GM23338 (cell line): ENCODE measurements at regions not wholly inside any gene's neighbourhood (a gene's known extent, or its start where the extent isn't known, plus 50 kb on each side); places are given as distances from the start of the nearest gene placed in this dataset.

Experiments used
- ATAC-seq: fragments of 200-7000 bp; cut with Tn5 transposase; 3 replicates; pipeline ENCODE4 v1.9.1; 2020
- DNase-seq: peaks from one replicate; pipeline ENCODE4 v3.0.0-alpha.2; 2015; ENCODE audit warnings: low spot score
- H2AFZ ChIP-seq: fragments of 200-600 bp; sonication (generic); 2 replicates; pipeline ENCODE4 v1.8.0; 2016; ENCODE audit warnings: antibody characterized with exemption, mild to moderate bottlenecking, moderate library complexity
- H3F3A ChIP-seq: fragments of 200-600 bp; sonication (generic); replicated peaks from 2 replicates; pipeline ENCODE4 v1.8.0; 2017; ENCODE audit warnings: antibody characterized with exemption, mixed run types, low read depth
- H3K27ac ChIP-seq: fragments of 200-600 bp; sonication (generic); 2 replicates; pipeline ENCODE4 v1.6.1; 2016; ENCODE audit warnings: low read depth
- H3K27me3 ChIP-seq: fragments of 200-600 bp; sonication (generic); 2 replicates; pipeline ENCODE4 v1.8.0; 2016; ENCODE audit warnings: mild to moderate bottlenecking, mixed run types, moderate library complexity; ENCODE audit not compliant: insufficient read depth
- H3K36me3 ChIP-seq: fragments of 200-600 bp; sonication (generic); 2 replicates; pipeline ENCODE4 v1.8.0; 2016; ENCODE audit warnings: mild to moderate bottlenecking; ENCODE audit not compliant: insufficient read depth
- H3K4me1 ChIP-seq: fragments of 200-600 bp; sonication (generic); 2 replicates; pipeline ENCODE4 v1.8.0; 2016; ENCODE audit warnings: mild to moderate bottlenecking, moderate library complexity; ENCODE audit not compliant: insufficient read depth
- H3K4me2 ChIP-seq: fragments of 200-600 bp; sonication (generic); 2 replicates; pipeline ENCODE4 v1.7.1; 2017; ENCODE audit warnings: mixed run types
- H3K4me3 ChIP-seq: fragments of 200-600 bp; sonication (generic); 2 replicates; pipeline ENCODE4 v1.6.1; 2016; ENCODE audit warnings: mixed run types
- H3K79me2 ChIP-seq: fragments of 200-600 bp; sonication (generic); replicated peaks from 2 replicates; pipeline ENCODE4 v1.8.0; 2017; ENCODE audit warnings: mild to moderate bottlenecking; ENCODE audit not compliant: insufficient read depth
- H3K9me2 ChIP-seq: fragments of 200-600 bp; sonication (generic); 2 replicates; pipeline ENCODE4 v1.8.0; 2017; ENCODE audit not compliant: insufficient read depth
- H4K20me1 ChIP-seq: fragments of 200-600 bp; sonication (generic); replicated peaks from 2 replicates; pipeline ENCODE4 v1.8.0; 2017; ENCODE audit warnings: mild to moderate bottlenecking; ENCODE audit not compliant: insufficient read depth
- H3K27ac Mint-ChIP-seq: 2 replicates; pipeline ENCODE4 v1.8.0; 2020; ENCODE audit warnings: inconsistent platforms, mild to moderate bottlenecking, moderate library complexity, mixed read lengths
- H3K27me3 Mint-ChIP-seq: 3 replicates; pipeline ENCODE4 v1.8.0; 2022; ENCODE audit warnings: low read depth, mild to moderate bottlenecking, moderate library complexity, mixed read lengths, inconsistent platforms; ENCODE audit not compliant: insufficient read depth, poor library complexity
- H3K36me3 Mint-ChIP-seq: 3 replicates; pipeline ENCODE4 v1.8.0; 2021; ENCODE audit warnings: low read depth, mild to moderate bottlenecking, inconsistent platforms, moderate library complexity, mixed read lengths
- H3K4me1 Mint-ChIP-seq: 3 replicates; pipeline ENCODE4 v1.8.0; 2020; ENCODE audit warnings: mild to moderate bottlenecking, inconsistent platforms, mixed read lengths
- H3K4me3 Mint-ChIP-seq: 3 replicates; pipeline ENCODE4 v1.8.0; 2021; ENCODE audit warnings: moderate library complexity, mild to moderate bottlenecking, inconsistent platforms, mixed read lengths
- H3K9me3 Mint-ChIP-seq: 3 replicates; pipeline ENCODE4 v1.8.0; 2020; ENCODE audit warnings: moderate library complexity, mild to moderate bottlenecking, inconsistent platforms, mixed read lengths
- CTCF ChIP-seq, 2 experiments: fragments of 200-600 bp in 1 of 2; sonication (generic) in 1 of 2; conservative IDR thresholded peaks; 2 replicates each; pipeline versions ENCODE4 v1.5.1 to v1.6.1; 2016 to 2017; ENCODE audit warnings: antibody characterized with exemption in 2 of 2, low read depth in 2 of 2, mild to moderate bottlenecking in 2 of 2, moderate library complexity in 1 of 2
- ETS1 ChIP-seq: IDR thresholded peaks from 2 replicates; pipeline ENCODE4 v1.6.1; 2016; ENCODE audit warnings: antibody characterized with exemption
- JUNB ChIP-seq: IDR thresholded peaks from one replicate; pipeline ENCODE4 v1.6.1; 2016; ENCODE audit warnings: antibody characterized with exemption; ENCODE audit not compliant: unreplicated experiment
- NANOG ChIP-seq: IDR thresholded peaks from 2 replicates; pipeline ENCODE4 v1.6.1; 2016; ENCODE audit warnings: antibody characterized with exemption, borderline replicate concordance
- STAT1 ChIP-seq: IDR thresholded peaks from one replicate; pipeline ENCODE4 v1.6.1; 2016; ENCODE audit warnings: antibody characterized with exemption; ENCODE audit not compliant: unreplicated experiment
- ZNF114 ChIP-seq: fragments of 250-450 bp; sonication (Bioruptor Pico); IDR thresholded peaks from 2 replicates; pipeline ENCODE4 v1.5.0; 2020; ENCODE audit warnings: mild to moderate bottlenecking, moderate library complexity
- ZNF462 ChIP-seq: fragments of 250-450 bp; sonication (Bioruptor Pico); IDR thresholded peaks from 2 replicates; pipeline ENCODE4 v1.5.0; 2020; ENCODE audit warnings: mild to moderate bottlenecking, moderate library complexity

GRCh38 chr4:110982486-110982885 is 359.6 kb upstream of the PITX2 start (continued):
- TF ChIP-seq ZNF462 (CRISPR knock-in tag) (no peak), STAT1 (no peak), ZNF114 (CRISPR knock-in tag) (no peak), NANOG (no peak), CTCF (conservative IDR thresholded peaks at IDR 0.05; ENCODE audit: low read depth in 2 of 2) (no peak)

GRCh38 chr4:110988722-110989121 is 365.8 kb upstream of the PITX2 start:
- ATAC-seq (no peak), DNase-seq (no peak)
- Mint-ChIP-seq H3K9me3 (no peaks in the 10 kb centered on the region), H3K27ac (no peak overlapping the region), H3K4me1 (no peaks in the 10 kb centered on the region), H3K4me3 (no peak overlapping the region), H3K36me3 (no peaks in the 10 kb centered on the region), H3K27me3 (no peaks in the 10 kb centered on the region)
- no peak overlapping the region for H3K4me3 ChIP-seq
- no peaks in the 10 kb centered on the region for H3K4me1 ChIP-seq
- no peak overlapping the region for H3K4me2 ChIP-seq
- H3K36me3 ChIP-seq = no peaks in the 10 kb centered on the region
- H3K79me2 ChIP-seq = no peaks in the 10 kb centered on the region
- H2AFZ ChIP-seq = no peak overlapping the region
- H3F3A ChIP-seq = no peaks in the 10 kb centered on the region
- H3K9me2 ChIP-seq = no peaks in the 10 kb centered on the region; the same call in 1 of the 2 replicates
- no peaks in the 10 kb centered on the region for H3K27me3 ChIP-seq
- H4K20me1 ChIP-seq = no peaks in the 10 kb centered on the region
- no peak overlapping the region for H3K27ac ChIP-seq
- TF ChIP-seq NANOG (no peak), ETS1 (no peak), ZNF114 (CRISPR knock-in tag) (no peak), JUNB (no peak), ZNF462 (CRISPR knock-in tag) (no peak)
